ENCODE measurements at regions not wholly inside any gene's neighbourhood (a gene's known extent, or its start where the extent isn't known, plus 50 kb on each side); places are given as distances from the start of the nearest gene placed in this dataset.
"Not testable (repeated sequence)": the region's sequence is repeated elsewhere in the genome, so short reads cannot be mapped to it uniquely, and the experiment has no call there.

GRCh38 chrX:66744519-66744918, 105.6 kb upstream of the EDA2R start:
- TF ChIP-seq POLR2AphosphoS5, TAF1, POLR2A, SPI1 (IDR thresholded peaks at IDR 0.05; ENCODE audit: low read depth, low read length): not testable (repeated sequence)
